A673 (cell line): ENCODE measurements at regions not wholly inside any gene's neighbourhood (a gene's known extent, or its start where the extent isn't known, plus 50 kb on each side); places are given as distances from the start of the nearest gene placed in this dataset.

Source experiments
- BruUV-seq: library from RNA; stranded (reverse); fragments of 400-500 nt; replicated peaks from 2 replicates; lab custom pipeline; 2021; lab: Mats Ljungman, UMichigan
- CTCF ChIA-PET: fragments of 300-600 bp; sonication (Branson Sonifier 250); formaldehyde crosslinking; loops from one replicate; lab custom pipeline; 2022; ENCODE audit warnings: antibody characterized with exemption; lab: Charles Lee
- POLR2A ChIA-PET: fragments of 300-600 bp; sonication (Branson Sonifier 250); formaldehyde crosslinking; loops from one replicate; lab custom pipeline; 2022; ENCODE audit warnings: antibody characterized with exemption; ENCODE audit not compliant: low non-redundant PET; lab: Charles Lee
- DNase-seq: peaks from one replicate; pipeline ENCODE4 v3.0.0-alpha.2; 2015; ENCODE audit warnings: low spot score
- H3K27ac ChIP-seq: fragments of 200-600 bp; sonication (generic); 2 replicates; pipeline ENCODE4 v1.5.1; 2016; ENCODE audit warnings: mixed run types, low read depth, mild to moderate bottlenecking, mixed read lengths, antibody characterized with exemption, low read length; ENCODE audit not compliant: poor library complexity, severe bottlenecking
- H3K27me3 ChIP-seq: fragments of 200-600 bp; sonication (generic); replicated peaks from 2 replicates; pipeline ENCODE4 v1.6.1; 2017; ENCODE audit warnings: mixed run types, low read depth, mild to moderate bottlenecking, mixed read lengths, antibody characterized with exemption, low read length; ENCODE audit not compliant: insufficient read depth, poor library complexity
- H3K36me3 ChIP-seq: fragments of 200-600 bp; sonication (generic); 2 replicates; pipeline ENCODE4 v1.6.1; 2016; ENCODE audit warnings: mixed run types, mild to moderate bottlenecking, mixed read lengths, antibody characterized with exemption, low read length; ENCODE audit not compliant: insufficient read depth, poor library complexity, severe bottlenecking
- H3K4me1 ChIP-seq: fragments of 200-600 bp; sonication (generic); 2 replicates; pipeline ENCODE4 v1.6.1; 2017; ENCODE audit warnings: mixed run types, mild to moderate bottlenecking, mixed read lengths, antibody characterized with exemption, low read length; ENCODE audit not compliant: insufficient read depth, poor library complexity, severe bottlenecking
- H3K4me3 ChIP-seq: fragments of 200-600 bp; sonication (generic); 2 replicates; pipeline ENCODE4 v1.5.1; 2016; ENCODE audit warnings: low read depth, mixed run types, mild to moderate bottlenecking, mixed read lengths, low read length; ENCODE audit not compliant: poor library complexity, severe bottlenecking
- H3K9me3 ChIP-seq: fragments of 200-600 bp; sonication (generic); 2 replicates; pipeline ENCODE4 v1.6.1; 2016; ENCODE audit warnings: mixed run types, low read depth, mild to moderate bottlenecking, mixed read lengths, antibody characterized with exemption, low read length; ENCODE audit not compliant: poor library complexity, severe bottlenecking
- CTCF ChIP-seq: fragments of 300-800, 200-600 bp; sonication (generic); conservative IDR thresholded peaks from 2 replicates; pipeline ENCODE4 v1.5.1; 2017; ENCODE audit warnings: low read depth, mild to moderate bottlenecking, antibody characterized with exemption, low read length, moderate library complexity, mixed read lengths
- EZH2 ChIP-seq: fragments of 200-600 bp; sonication (generic); IDR thresholded peaks from 2 replicates; pipeline ENCODE4 v1.6.1; 2017; ENCODE audit warnings: borderline replicate concordance, low read depth, mild to moderate bottlenecking, mixed read lengths, antibody characterized with exemption, low read length; ENCODE audit not compliant: poor library complexity, severe bottlenecking
- intact Hi-C: fragments of 100-400 bp; cut with micrococcal nuclease; formaldehyde crosslinking; loops from one replicate; pipeline ENCODE4 v1.10.0; 2022; ENCODE audit not compliant: unreplicated experiment

DNA sequence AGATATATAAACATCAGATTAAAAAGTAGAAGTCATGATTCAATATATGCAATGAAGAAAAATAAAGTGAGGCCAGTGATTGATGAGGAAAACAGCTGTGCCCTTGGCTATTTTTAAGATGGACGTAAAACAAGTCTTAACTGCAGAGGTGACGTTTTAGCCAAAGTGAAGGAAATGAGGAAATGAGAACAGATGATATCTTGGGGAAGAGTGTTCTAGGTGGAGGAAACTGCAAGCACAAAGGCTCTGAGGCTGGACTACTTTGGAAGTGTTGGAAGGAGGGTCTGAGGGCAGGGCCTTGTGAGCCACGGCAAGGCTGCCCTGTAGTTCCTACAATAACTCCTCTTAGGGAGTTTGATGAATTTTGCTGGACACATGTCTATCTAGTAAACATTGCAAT, 140.5 kb upstream of the AKR1E2 start:
- TF ChIP-seq EZH2 (no peak), CTCF (no peak)
- DNase-seq = no peak
- H3K4me3 ChIP-seq = no peak overlapping the region
- no peaks in the 10 kb centered on the region for H3K36me3 ChIP-seq
- BruUV-seq = no TSS peak
- no peaks in the 10 kb centered on the region for H3K9me3 ChIP-seq
- no peaks in the 10 kb centered on the region for H3K27me3 ChIP-seq
- intact Hi-C loops = loop anchor here (5.0 kb wide), 1 partner anchor 82 kb away; no protein-coding TSS in a partner anchor
- CTCF ChIA-PET = no interaction called here
- POLR2A ChIA-PET = no interaction called here
- no peak overlapping the region for H3K27ac ChIP-seq
- peaks cover 7% of the 10 kb centered on the region for H3K4me1 ChIP-seq

- DNase-seq = no peak
- intact Hi-C loops = no loop called here
- CTCF ChIA-PET = no interaction called here
- no TSS peak for BruUV-seq
- H3K4me3 ChIP-seq = no peak overlapping the region
- no peaks in the 10 kb centered on the region for H3K27me3 ChIP-seq
- TF ChIP-seq EZH2 (no peak), CTCF (no peak)
- H3K4me1 ChIP-seq = peaks cover 7% of the 10 kb centered on the region
- H3K36me3 ChIP-seq = no peaks in the 10 kb centered on the region
- POLR2A ChIA-PET = no interaction called here
- H3K27ac ChIP-seq = no peak overlapping the region
- H3K9me3 ChIP-seq = no peaks in the 10 kb centered on the region
These were observed 141.6 kb upstream of the AKR1E2 start for GRCh38 chr10:4684434-4684833.

GRCh38 chr10:4683838-4684237, 142.2 kb upstream of the AKR1E2 start:
- POLR2A ChIA-PET = no interaction called here
- CTCF ChIA-PET = no interaction called here
- H3K27me3 ChIP-seq = no peaks in the 10 kb centered on the region
- DNase-seq = no peak
- BruUV-seq = no TSS peak
- H3K4me1 ChIP-seq = peaks cover 7% of the 10 kb centered on the region
- intact Hi-C loops = no loop called here
- H3K4me3 ChIP-seq = no peak overlapping the region
- H3K27ac ChIP-seq = no peak overlapping the region
- H3K36me3 ChIP-seq = no peaks in the 10 kb centered on the region
- TF ChIP-seq EZH2 = no peak
- TF ChIP-seq CTCF = no peak
- no peaks in the 10 kb centered on the region for H3K9me3 ChIP-seq
